ENCODE measurements at regions not wholly inside any gene's neighbourhood (a gene's known extent, or its start where the extent isn't known, plus 50 kb on each side); places are given as distances from the start of the nearest gene placed in this dataset.

DNA sequence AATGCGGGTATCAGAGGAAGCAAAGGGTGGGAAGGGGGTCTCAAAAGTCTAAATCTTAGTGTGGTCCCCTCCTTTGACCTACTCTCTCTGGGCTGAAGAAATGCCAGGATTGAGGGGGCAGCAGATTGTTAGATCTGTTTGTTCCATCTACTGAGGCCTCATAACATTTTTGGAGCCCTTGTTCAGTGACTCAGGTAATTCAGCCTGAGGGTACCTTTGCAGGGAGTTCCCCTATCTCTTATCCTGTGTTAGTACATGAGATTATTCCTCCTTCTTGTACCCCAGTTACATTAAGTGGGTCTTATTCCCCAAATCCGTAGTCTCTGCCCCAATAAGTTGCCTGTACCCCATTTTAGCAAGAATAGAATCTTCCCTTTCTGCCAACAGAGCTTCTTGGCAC, 79.0 kb downstream of the RTL9 start:
- H3K27me3 Mint-ChIP-seq (ENCODE audit: unreplicated experiment): peaks cover 3% of the 10 kb centered on the region
- no peaks in the 10 kb centered on the region for H3K36me3 Mint-ChIP-seq (ENCODE audit: unreplicated experiment)
- no peak for DNase-seq
- peaks cover under 1% of the 10 kb centered on the region for H3K4me1 Mint-ChIP-seq (ENCODE audit: low read depth, unreplicated experiment)
- TF ChIP-seq, protein P1, sequence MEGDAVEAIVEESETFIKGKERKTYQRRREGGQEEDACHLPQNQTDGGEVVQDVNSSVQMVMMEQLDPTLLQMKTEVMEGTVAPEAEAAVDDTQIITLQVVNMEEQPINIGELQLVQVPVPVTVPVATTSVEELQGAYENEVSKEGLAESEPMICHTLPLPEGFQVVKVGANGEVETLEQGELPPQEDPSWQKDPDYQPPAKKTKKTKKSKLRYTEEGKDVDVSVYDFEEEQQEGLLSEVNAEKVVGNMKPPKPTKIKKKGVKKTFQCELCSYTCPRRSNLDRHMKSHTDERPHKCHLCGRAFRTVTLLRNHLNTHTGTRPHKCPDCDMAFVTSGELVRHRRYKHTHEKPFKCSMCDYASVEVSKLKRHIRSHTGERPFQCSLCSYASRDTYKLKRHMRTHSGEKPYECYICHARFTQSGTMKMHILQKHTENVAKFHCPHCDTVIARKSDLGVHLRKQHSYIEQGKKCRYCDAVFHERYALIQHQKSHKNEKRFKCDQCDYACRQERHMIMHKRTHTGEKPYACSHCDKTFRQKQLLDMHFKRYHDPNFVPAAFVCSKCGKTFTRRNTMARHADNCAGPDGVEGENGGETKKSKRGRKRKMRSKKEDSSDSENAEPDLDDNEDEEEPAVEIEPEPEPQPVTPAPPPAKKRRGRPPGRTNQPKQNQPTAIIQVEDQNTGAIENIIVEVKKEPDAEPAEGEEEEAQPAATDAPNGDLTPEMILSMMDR (IDR thresholded peaks at IDR 0.05; ENCODE audit: partially characterized antibody, unreplicated experiment): no peak
- H3K27ac Mint-ChIP-seq (ENCODE audit: unreplicated experiment): no peak overlapping the region
- no peaks in the 10 kb centered on the region for H3K9me3 Mint-ChIP-seq (ENCODE audit: unreplicated experiment)
- no peak overlapping the region for H3K4me3 Mint-ChIP-seq (ENCODE audit: unreplicated experiment)

DNA sequence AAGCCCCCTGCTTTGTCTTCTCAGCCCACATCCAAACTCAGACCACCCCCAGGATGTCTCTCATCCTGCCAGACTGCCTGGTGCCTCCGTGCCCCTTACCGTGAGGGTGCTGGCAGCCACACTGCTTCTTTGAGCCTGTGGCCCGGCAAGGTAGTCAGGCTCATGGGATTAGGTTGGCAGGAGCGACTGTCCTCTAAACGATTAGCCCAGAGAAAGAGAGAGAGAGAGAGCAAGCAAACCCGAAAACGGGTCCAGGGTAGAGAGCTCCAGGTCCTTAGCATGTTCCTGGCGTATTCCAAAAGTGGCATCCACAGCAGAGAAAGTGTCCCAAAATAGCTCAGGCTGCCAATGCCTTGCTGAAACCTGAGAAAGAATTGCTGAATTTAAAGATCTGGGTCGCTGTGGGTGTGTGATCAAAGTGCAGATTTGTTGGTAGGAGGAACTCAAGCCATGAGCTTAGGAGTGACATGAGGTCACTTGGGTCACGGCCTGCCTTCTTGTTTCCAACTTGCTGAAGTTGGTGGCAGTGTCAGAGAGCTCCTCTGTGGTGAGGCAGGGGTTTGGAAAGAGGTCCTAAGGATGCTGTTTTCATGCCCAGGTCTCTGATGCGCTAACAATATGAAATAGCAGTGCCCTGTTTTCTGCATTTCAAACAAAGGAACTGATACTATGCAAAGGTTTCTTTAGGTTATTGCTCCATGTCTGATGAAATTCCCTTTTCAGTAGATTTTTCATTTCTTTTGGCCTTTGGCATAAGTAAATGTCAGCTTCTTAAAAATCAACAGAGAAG, 81.6 kb downstream of the RTL9 start:
- H3K36me3 Mint-ChIP-seq (ENCODE audit: unreplicated experiment): no peaks in the 10 kb centered on the region
- H3K9me3 Mint-ChIP-seq (ENCODE audit: unreplicated experiment): no peaks in the 10 kb centered on the region
- H3K4me3 Mint-ChIP-seq (ENCODE audit: unreplicated experiment): no peak overlapping the region
- DNase-seq: no peak
- TF ChIP-seq, protein P1 (IDR thresholded peaks at IDR 0.05; ENCODE audit: partially characterized antibody, unreplicated experiment): no peak
- no peak overlapping the region for H3K27ac Mint-ChIP-seq (ENCODE audit: unreplicated experiment)
- no peaks in the 10 kb centered on the region for H3K4me1 Mint-ChIP-seq (ENCODE audit: low read depth, unreplicated experiment)
- no peaks in the 10 kb centered on the region for H3K27me3 Mint-ChIP-seq (ENCODE audit: unreplicated experiment)

DNA sequence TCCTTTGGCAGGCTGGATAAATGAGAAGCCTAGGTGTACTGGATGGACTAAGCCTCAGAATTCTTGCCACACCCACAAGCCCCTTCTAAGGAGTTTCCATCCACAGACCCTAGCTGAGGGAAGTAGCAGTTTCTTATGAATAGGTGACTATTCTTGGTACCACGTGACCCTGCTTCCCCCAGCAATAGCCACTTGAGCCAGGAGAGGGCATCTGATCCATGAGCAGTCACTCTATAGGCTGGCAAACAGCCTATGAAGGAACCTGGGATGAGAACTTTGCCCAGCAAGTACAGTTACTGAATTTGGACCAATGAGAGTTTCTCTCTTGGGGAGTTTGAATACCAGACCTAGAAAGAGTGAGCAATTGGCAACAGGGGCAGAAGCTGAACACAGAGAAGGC, 84.0 kb downstream of the RTL9 start:
- DNase-seq: peak; percentile 31
- no peak overlapping the region for H3K4me3 Mint-ChIP-seq (ENCODE audit: unreplicated experiment)
- TF ChIP-seq, protein P1 (IDR thresholded peaks at IDR 0.05; ENCODE audit: partially characterized antibody, unreplicated experiment): no peak
- H3K27ac Mint-ChIP-seq (ENCODE audit: unreplicated experiment): no peak overlapping the region
- H3K27me3 Mint-ChIP-seq (ENCODE audit: unreplicated experiment): no peaks in the 10 kb centered on the region
- no peaks in the 10 kb centered on the region for H3K36me3 Mint-ChIP-seq (ENCODE audit: unreplicated experiment)
- no peaks in the 10 kb centered on the region for H3K9me3 Mint-ChIP-seq (ENCODE audit: unreplicated experiment)
- H3K4me1 Mint-ChIP-seq (ENCODE audit: low read depth, unreplicated experiment): peaks cover 6% of the 10 kb centered on the region

DNA sequence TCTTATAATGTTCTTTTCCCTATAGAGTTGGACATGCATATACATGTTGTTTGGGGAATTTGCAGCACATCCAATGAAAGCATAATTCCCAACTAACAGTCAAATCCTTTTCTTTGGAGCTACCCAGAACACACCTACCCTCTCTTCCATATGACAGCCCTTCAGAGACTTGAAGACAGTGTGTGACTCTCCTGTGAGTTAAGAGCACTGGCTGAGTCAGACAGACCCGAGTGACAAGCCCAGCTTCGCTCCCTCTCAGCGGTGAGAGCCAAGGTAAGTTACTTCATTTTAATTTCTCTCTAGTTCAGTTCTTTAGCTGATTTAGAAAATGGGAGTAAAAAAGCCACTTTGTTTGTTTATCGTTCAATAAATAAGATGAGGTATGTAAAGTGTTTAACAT, 86.3 kb downstream of the RTL9 start:
- no peaks in the 10 kb centered on the region for H3K9me3 Mint-ChIP-seq (ENCODE audit: unreplicated experiment)
- H3K27me3 Mint-ChIP-seq (ENCODE audit: unreplicated experiment): no peaks in the 10 kb centered on the region
- H3K4me3 Mint-ChIP-seq (ENCODE audit: unreplicated experiment): no peak overlapping the region
- H3K27ac Mint-ChIP-seq (ENCODE audit: unreplicated experiment): no peak overlapping the region
- DNase-seq: no peak
- no peaks in the 10 kb centered on the region for H3K36me3 Mint-ChIP-seq (ENCODE audit: unreplicated experiment)
- TF ChIP-seq, protein P1 (IDR thresholded peaks at IDR 0.05; ENCODE audit: partially characterized antibody, unreplicated experiment): no peak
- peaks cover 6% of the 10 kb centered on the region for H3K4me1 Mint-ChIP-seq (ENCODE audit: low read depth, unreplicated experiment)

DNA sequence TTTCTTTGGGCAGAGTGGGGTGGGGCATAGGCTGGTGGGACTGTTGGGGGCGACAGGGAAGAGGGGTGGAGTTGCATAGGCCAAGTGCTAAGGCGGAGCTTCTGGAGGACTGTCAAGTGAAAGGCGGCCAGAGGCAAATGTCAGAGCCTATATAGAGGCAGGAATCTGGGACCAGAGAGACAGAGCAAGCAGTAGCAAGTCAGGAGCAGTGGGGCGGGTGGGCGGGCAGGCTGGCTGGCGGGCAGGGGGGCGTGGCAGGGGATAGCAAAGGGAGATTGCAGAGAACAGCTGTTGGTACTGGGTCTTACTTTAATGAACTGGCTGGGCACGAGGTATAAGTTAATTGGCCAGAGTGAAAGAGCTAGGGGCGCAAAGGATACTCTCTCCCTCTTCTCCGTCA, 89.8 kb downstream of the RTL9 start:
- peaks cover 6% of the 10 kb centered on the region for H3K4me1 Mint-ChIP-seq (ENCODE audit: low read depth, unreplicated experiment)
- H3K27ac Mint-ChIP-seq (ENCODE audit: unreplicated experiment): no peak overlapping the region
- H3K4me3 Mint-ChIP-seq (ENCODE audit: unreplicated experiment): no peak overlapping the region
- no peaks in the 10 kb centered on the region for H3K9me3 Mint-ChIP-seq (ENCODE audit: unreplicated experiment)
- no peaks in the 10 kb centered on the region for H3K36me3 Mint-ChIP-seq (ENCODE audit: unreplicated experiment)
- no peak for DNase-seq
- H3K27me3 Mint-ChIP-seq (ENCODE audit: unreplicated experiment): no peaks in the 10 kb centered on the region
- TF ChIP-seq, protein P1 (IDR thresholded peaks at IDR 0.05; ENCODE audit: partially characterized antibody, unreplicated experiment): no peak

All from glutamatergic neuron (in vitro differentiated cells).